Peyer's patch (tissue), 4 donors: ENCODE measurements at regions not wholly inside any gene's neighbourhood (a gene's known extent, or its start where the extent isn't known, plus 50 kb on each side); places are given as distances from the start of the nearest gene placed in this dataset.

Experiments used
- DNase-seq, 3 donors: peaks; one replicate each; pipeline ENCODE4 v3.0.0-alpha.2; 2017 to 2019
- H3K27ac ChIP-seq, 4 donors: fragments of 200-600 bp; sonication (generic); one replicate each; pipeline ENCODE4 v1.5.1; 2016 to 2019
- H3K27me3 ChIP-seq, 2 donors: fragments of 200-600 bp; sonication (generic); one replicate each; pipeline ENCODE4 v1.5.1; 2019
- H3K36me3 ChIP-seq, 3 donors: fragments of 200-600 bp; sonication (generic); one replicate each; pipeline ENCODE4 v1.5.1; 2016 to 2019
- H3K4me1 ChIP-seq, 4 donors: fragments of 200-600 bp; sonication (generic); one replicate each; pipeline ENCODE4 v1.5.1; 2016 to 2019
- H3K4me3 ChIP-seq, 4 donors: fragments of 200-600 bp; sonication (generic); 1 replicate in 3 of 4; 2 replicates in 1 of 4; pipeline ENCODE4 v1.5.1; 2016 to 2019; ENCODE audit warnings: mild to moderate bottlenecking in 1 of 4
- H3K9me3 ChIP-seq, 4 donors: fragments of 200-600 bp; sonication (generic); one replicate each; pipeline ENCODE4 v1.5.1; 2016 to 2019; ENCODE audit warnings: mild to moderate bottlenecking in 1 of 4
- CTCF ChIP-seq, 6 experiments: fragments of 450-650 bp in 4 of 6; fragments of 200-600 bp in 2 of 6; sonication (generic) in 1 of 6; IDR thresholded peaks; one replicate each; pipeline ENCODE4 v1.5.1; 2017 to 2019; ENCODE audit warnings: antibody characterized with exemption in 6 of 6, mild to moderate bottlenecking in 3 of 6, moderate library complexity in 1 of 6
- POLR2A ChIP-seq, 2 donors: fragments of 450-650 bp; IDR thresholded peaks; one replicate each; pipeline ENCODE4 v1.5.1; 2017; ENCODE audit warnings: antibody characterized with exemption in 2 of 2, mild to moderate bottlenecking in 2 of 2, moderate library complexity in 2 of 2

GRCh38 chrX:66328950-66329596 is 165.0 kb downstream of the HEPH start:
- DNase-seq = no peak
- Histone ChIP-seq H3K4me1 (no peaks in the 10 kb centered on the region), H3K9me3 (no peaks in the 10 kb centered on the region), H3K4me3 (no peak overlapping the region), H3K27me3 (no peaks in the 10 kb centered on the region), H3K36me3 (no peaks in the 10 kb centered on the region), H3K27ac (no peak overlapping the region)
- no peak for TF ChIP-seq POLR2A (IDR thresholded peaks at IDR 0.05)
- TF ChIP-seq CTCF (IDR thresholded peaks at IDR 0.05) = no peak

GRCh38 chrX:66360894-66361293 is 196.8 kb downstream of the HEPH start:
- H3K27ac ChIP-seq = no peak overlapping the region
- no peaks in the 10 kb centered on the region for H3K36me3 ChIP-seq
- no peak for TF ChIP-seq CTCF (IDR thresholded peaks at IDR 0.05)
- TF ChIP-seq POLR2A (IDR thresholded peaks at IDR 0.05) = no peak
- DNase-seq = no peak
- H3K4me1 ChIP-seq = no peaks in the 10 kb centered on the region
- H3K9me3 ChIP-seq = no peaks in the 10 kb centered on the region
- no peaks in the 10 kb centered on the region for H3K27me3 ChIP-seq
- no peak overlapping the region for H3K4me3 ChIP-seq

- Histone ChIP-seq H3K4me3 (no peak overlapping the region), H3K27me3 (no peaks in the 10 kb centered on the region), H3K36me3 (no peaks in the 10 kb centered on the region), H3K4me1 (no peaks in the 10 kb centered on the region), H3K9me3 (no peaks in the 10 kb centered on the region), H3K27ac (no peak overlapping the region)
- TF ChIP-seq CTCF (IDR thresholded peaks at IDR 0.05) = no peak
- no peak for TF ChIP-seq POLR2A (IDR thresholded peaks at IDR 0.05)
- no peak for DNase-seq
Measured at GRCh38 chrX:66384722-66385121, 220.7 kb downstream of the HEPH start.

GRCh38 chrX:66399273-66399672 is 235.2 kb downstream of the HEPH start:
- H3K36me3 ChIP-seq = no peaks in the 10 kb centered on the region
- no peaks in the 10 kb centered on the region for H3K4me1 ChIP-seq
- no peak for TF ChIP-seq POLR2A (IDR thresholded peaks at IDR 0.05)
- TF ChIP-seq CTCF (IDR thresholded peaks at IDR 0.05) = no peak
- no peak overlapping the region for H3K27ac ChIP-seq
- DNase-seq = no peak
- no peaks in the 10 kb centered on the region for H3K27me3 ChIP-seq
- no peaks in the 10 kb centered on the region for H3K9me3 ChIP-seq
- no peak overlapping the region for H3K4me3 ChIP-seq

GRCh38 chrX:66402165-66402564 is 236.7 kb downstream of the EDA2R start:
- Histone ChIP-seq H3K4me1 (no peaks in the 10 kb centered on the region), H3K27ac (no peak overlapping the region), H3K4me3 (no peak overlapping the region), H3K36me3 (no peaks in the 10 kb centered on the region), H3K27me3 (no peaks in the 10 kb centered on the region), H3K9me3 (no peaks in the 10 kb centered on the region)
- TF ChIP-seq CTCF (IDR thresholded peaks at IDR 0.05) (no peak), POLR2A (IDR thresholded peaks at IDR 0.05) (no peak)
- DNase-seq = no peak

- TF ChIP-seq CTCF (IDR thresholded peaks at IDR 0.05) = peak in 4 of 6 experiments; percentile 24 to 55 (median 38)
- TF ChIP-seq POLR2A (IDR thresholded peaks at IDR 0.05) = no peak
- Histone ChIP-seq H3K36me3 (no peaks in the 10 kb centered on the region), H3K9me3 (no peaks in the 10 kb centered on the region), H3K4me3 (no peak overlapping the region), H3K27ac (no peak overlapping the region), H3K27me3 (no peaks in the 10 kb centered on the region), H3K4me1 (no peaks in the 10 kb centered on the region)
- DNase-seq = no peak
Measured at GRCh38 chrX:66408507-66408906, 230.4 kb downstream of the EDA2R start.
